ENCODE measurements at regions not wholly inside any gene's neighbourhood (a gene's known extent, or its start where the extent isn't known, plus 50 kb on each side); places are given as distances from the start of the nearest gene placed in this dataset.
A peak's percentile ranks its signal among the peaks of the same experiment; 100 is the strongest.

GRCh38 chr10:69734797-69735468 is 66.8 kb upstream of the COL13A1 start:
- peak; percentile 70 for DNase-seq (ENCODE audit: low spot score)
- intact Hi-C loops (cut with DNase I), result loop anchor here (1.0 to 5.0 kb wide), 2 partner anchors 65 to 177 kb away; no protein-coding TSS in a partner anchor

GRCh38 chr10:69736886-69737641 is 64.6 kb upstream of the COL13A1 start:
- intact Hi-C loops (cut with DNase I), result no loop called here

GRCh38 chr10:69738071-69738470 is 63.6 kb upstream of the COL13A1 start:
- intact Hi-C loops (cut with DNase I), result no loop called here
- peak; percentile 71 for DNase-seq (ENCODE audit: low spot score)

More at GRCh38 chr10:69736886-69737641, 64.6 kb upstream of the COL13A1 start:
- DNase-seq (ENCODE audit: low spot score), result peak; percentile 71

- peak; percentile 47 for DNase-seq (ENCODE audit: low spot score)
- intact Hi-C loops (cut with DNase I), result no loop called here
Measured at GRCh38 chr10:69738858-69739435, 62.8 kb upstream of the COL13A1 start.

- intact Hi-C loops (cut with DNase I), result no loop called here
- DNase-seq (ENCODE audit: low spot score), result no peak
Measured at GRCh38 chr10:69739634-69740033, 62.1 kb upstream of the COL13A1 start.

- intact Hi-C loops (cut with DNase I), result no loop called here
- peak; percentile 44 for DNase-seq (ENCODE audit: low spot score)
Measured at GRCh38 chr10:69740126-69740525, 61.6 kb upstream of the COL13A1 start.

- peak; percentile 38 for DNase-seq (ENCODE audit: low spot score)
- intact Hi-C loops (cut with DNase I), result no loop called here
Measured at GRCh38 chr10:69741252-69741651, 60.5 kb upstream of the COL13A1 start.

GRCh38 chr10:69741671-69742355 is 59.9 kb upstream of the COL13A1 start:
- intact Hi-C loops (cut with DNase I), result no loop called here
- DNase-seq (ENCODE audit: low spot score), result peak; percentile 63

GRCh38 chr10:69742356-69742695 is 59.4 kb upstream of the COL13A1 start:
- DNase-seq (ENCODE audit: low spot score), result peak; percentile 43
- intact Hi-C loops (cut with DNase I), result no loop called here

- peak; percentile 74 for DNase-seq (ENCODE audit: low spot score)
- intact Hi-C loops (cut with DNase I), result no loop called here
Measured at GRCh38 chr10:69742928-69743602, 58.6 kb upstream of the COL13A1 start.

GRCh38 chr10:69744971-69745370 is 56.7 kb upstream of the COL13A1 start:
- intact Hi-C loops (cut with DNase I), result no loop called here
- no peak for DNase-seq (ENCODE audit: low spot score)

GRCh38 chr10:69745698-69746097 is 56.0 kb upstream of the COL13A1 start:
- intact Hi-C loops (cut with DNase I), result no loop called here

GRCh38 chr10:69747179-69747578 is 54.5 kb upstream of the COL13A1 start:
- intact Hi-C loops (cut with DNase I), result no loop called here
- no peak for DNase-seq (ENCODE audit: low spot score)

More at GRCh38 chr10:69745698-69746097, 56.0 kb upstream of the COL13A1 start:
- DNase-seq (ENCODE audit: low spot score), result no peak

GRCh38 chr10:69748621-69749020 is 53.1 kb upstream of the COL13A1 start:
- no peak for DNase-seq (ENCODE audit: low spot score)
- intact Hi-C loops (cut with DNase I), result no loop called here

- intact Hi-C loops (cut with DNase I), result no loop called here
- no peak for DNase-seq (ENCODE audit: low spot score)
Measured at GRCh38 chr10:69749178-69750010, 52.3 kb upstream of the COL13A1 start.

- DNase-seq (ENCODE audit: low spot score), result no peak
- intact Hi-C loops (cut with DNase I), result no loop called here
Measured at GRCh38 chr10:69750011-69750373, 51.7 kb upstream of the COL13A1 start.

- no peak for DNase-seq (ENCODE audit: low spot score)
- intact Hi-C loops (cut with DNase I), result no loop called here
Measured at GRCh38 chr10:69750725-69751124, 51.0 kb upstream of the COL13A1 start.

- intact Hi-C loops (cut with DNase I), result no loop called here
- DNase-seq (ENCODE audit: low spot score), result no peak
Measured at GRCh38 chr10:69751214-69751613, 50.5 kb upstream of the COL13A1 start.

Data from cardiac septum (tissue), 1 donor.